Embryonic facial prominence (tissue), 1 donor: ENCODE measurements at regions not wholly inside any gene's neighbourhood (a gene's known extent, or its start where the extent isn't known, plus 50 kb on each side); places are given as distances from the start of the nearest gene placed in this dataset.
"Not testable (repeated sequence)": the region's sequence is repeated elsewhere in the genome, so short reads cannot be mapped to it uniquely, and the experiment has no call there.

Source experiments
- DNase-seq: peaks from one replicate; pipeline ENCODE4 v3.0.0-alpha.2; 2016; ENCODE audit errors: extremely low spot score

DNA sequence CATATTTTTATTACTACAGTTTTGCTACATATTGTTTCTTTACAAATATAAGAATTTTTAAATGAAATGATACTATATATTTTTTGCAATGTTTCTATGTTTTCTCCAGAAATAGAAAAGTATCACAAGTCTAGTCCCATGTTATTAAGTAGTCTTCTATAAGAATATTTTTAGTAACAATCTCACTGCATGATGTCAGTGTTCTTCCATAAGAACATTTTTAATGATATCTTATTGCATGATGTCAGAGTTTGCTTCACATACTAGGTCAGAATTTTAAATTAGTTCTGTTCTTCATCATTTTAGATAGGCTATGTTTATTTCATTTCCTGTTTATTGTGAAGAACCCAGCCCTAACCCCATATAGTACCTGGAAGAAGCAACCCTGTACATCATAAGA lies 265.3 kb upstream of the IL12A start:
- no peak for DNase-seq

DNA sequence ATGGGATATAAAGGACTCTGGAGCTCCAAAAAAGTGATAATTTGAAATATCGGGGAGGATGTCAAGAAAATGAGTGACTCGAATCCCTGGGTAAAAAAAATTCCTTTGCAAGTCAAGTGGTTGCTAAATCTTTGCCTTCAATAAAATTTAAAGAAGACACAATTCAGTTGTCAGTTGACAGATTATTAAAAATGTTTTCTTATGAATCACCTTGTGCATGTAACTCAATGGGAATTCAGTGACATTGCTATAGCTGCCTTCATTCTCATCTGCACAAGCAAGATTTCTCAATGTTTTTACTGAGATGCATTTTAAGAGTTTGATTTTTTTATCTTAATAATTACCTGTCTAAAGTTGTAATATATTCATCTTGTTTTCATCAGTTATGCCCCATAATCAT lies 264.0 kb upstream of the IL12A start:
- no peak for DNase-seq

GRCh38 chr3:159726231-159726964 lies 262.2 kb upstream of the IL12A start:
- no peak for DNase-seq

GRCh38 chr3:159727506-159727905 lies 261.1 kb upstream of the IL12A start:
- no peak for DNase-seq

GRCh38 chr3:159731254-159731653 lies 257.4 kb upstream of the IL12A start:
- DNase-seq: no peak

- DNase-seq: no peak
Measured at GRCh38 chr3:159732172-159733111, 256.2 kb upstream of the IL12A start.

GRCh38 chr3:159733194-159733860 lies 255.3 kb upstream of the IL12A start:
- no peak for DNase-seq

- DNase-seq: no peak
Measured at GRCh38 chr3:159734681-159735080, 254.0 kb upstream of the IL12A start.

- DNase-seq: no peak
Measured at GRCh38 chr3:159739166-159739565, 249.5 kb upstream of the IL12A start.

GRCh38 chr3:159739969-159740368 lies 248.7 kb upstream of the IL12A start:
- DNase-seq: no peak

DNA sequence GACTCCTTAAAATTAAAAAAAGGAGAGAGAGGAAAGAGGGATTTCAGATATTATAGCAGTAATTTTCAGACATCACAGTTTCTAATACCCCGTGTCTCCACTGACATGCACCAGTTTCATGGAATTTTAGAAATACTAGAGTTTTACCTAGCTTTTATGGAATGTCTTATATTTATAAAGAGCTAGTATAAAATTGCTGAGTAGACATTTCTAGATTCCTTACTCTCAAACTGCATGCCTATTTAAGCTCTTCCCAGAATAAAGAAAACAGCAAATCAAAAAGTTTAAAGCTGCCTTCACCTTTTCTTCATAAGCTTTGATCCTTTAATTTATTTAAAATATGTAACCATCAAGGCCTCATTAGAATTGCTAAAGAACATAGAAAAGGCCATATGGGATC lies 247.4 kb upstream of the IL12A start:
- DNase-seq: no peak

DNA sequence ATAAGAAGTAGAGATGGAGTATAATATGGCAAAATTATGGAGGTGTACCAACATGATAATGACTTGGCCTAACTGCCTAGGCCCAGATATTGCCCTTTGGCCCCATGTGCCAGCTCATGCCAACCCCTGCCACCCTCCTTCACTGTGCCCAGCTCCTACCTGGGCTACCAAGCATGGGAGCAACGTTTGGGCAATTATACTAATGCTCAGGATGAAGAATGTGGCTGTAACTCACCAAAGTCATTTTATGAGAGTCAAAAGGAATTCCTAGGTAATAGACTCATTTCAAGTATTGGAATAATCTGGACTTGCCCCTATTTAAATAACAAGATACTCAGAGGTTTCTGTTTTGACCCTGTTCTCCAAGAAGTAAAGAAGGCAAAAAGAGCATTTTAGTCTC lies 240.2 kb upstream of the IL12A start:
- DNase-seq: no peak

DNA sequence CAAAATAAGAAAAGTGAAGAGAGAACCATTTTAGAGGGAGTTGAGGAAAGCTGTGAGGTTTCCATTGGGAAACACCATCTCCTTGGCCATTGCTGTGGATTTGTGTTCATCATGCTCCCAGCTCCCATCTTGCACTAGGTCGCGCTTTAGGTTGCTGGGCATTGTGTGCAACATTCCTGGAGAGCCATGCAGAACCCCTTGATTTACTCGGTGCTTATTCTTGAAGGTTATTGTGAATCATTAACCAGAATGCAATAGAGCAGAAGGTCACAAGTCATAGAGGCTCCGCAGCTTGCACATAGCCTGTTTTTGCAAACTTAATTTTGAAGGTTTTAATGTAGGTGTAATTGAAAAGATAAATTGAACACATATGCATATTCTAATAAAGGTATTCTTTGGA lies 239.2 kb upstream of the IL12A start:
- no peak for DNase-seq

- no peak for DNase-seq
Measured at GRCh38 chr3:159751146-159751545, 237.5 kb upstream of the IL12A start.

DNA sequence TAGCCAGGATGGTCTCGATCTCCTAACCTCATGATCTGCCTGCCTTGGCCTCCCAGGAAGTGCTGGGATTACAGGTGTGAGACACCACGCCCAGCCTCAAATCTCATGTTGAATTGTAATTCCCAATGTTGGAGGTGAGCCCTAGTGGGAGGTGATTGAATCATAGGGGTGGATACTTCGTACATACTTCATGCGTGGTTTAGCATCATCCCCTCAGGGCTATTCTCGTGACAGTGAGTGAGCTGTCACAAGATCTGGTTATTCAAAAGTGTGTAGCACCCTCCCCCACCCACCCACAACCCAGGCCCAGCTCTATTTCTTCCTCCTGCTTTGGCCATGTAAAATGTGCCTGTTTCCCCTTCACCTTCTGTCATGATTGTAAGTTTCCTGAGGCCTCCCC lies 236.9 kb upstream of the IL12A start:
- no peak for DNase-seq

DNA sequence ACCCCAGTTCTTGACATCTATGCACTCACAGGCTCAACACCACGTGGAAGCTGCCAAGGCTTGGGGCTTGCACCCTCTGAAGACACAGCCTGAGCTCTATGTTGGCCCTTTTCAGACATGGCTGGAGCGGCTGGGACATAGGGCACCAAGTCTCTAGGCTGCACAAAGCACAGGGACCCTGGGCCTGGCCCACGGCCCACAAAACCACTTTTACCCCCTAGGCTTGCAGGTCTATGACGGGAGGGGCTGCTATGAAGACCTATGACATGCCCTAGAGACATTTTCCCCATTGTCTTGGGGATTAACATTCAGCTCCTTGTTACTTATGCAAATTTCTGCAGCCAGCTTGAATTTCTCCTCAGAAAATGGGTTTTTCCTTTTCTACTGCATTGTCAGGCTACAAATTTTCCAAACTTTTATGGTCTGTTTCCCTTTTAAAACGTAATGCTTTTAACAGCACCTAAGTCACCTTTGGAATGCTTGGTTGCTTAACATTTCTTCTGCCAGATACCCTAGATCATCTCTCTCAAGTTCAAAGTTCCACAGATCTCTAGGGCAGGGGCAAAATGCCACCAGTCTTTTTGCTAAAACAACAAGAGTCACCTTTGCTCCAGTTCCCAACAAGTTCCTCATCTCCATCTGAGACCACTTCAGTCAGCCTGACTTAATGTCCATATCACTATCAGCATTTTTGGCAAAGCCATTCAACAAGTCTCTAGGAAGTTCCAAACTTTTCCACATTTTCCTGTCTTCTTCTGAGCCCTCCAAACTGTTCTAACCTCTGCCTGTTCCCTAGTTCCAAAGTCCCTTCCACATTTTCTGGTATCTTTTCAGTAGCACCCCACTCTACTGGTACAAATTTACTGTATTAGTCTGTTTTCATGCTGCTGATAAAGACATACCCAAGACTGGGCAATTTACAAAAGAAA lies 232.1 kb upstream of the IL12A start:
- DNase-seq: not testable (repeated sequence)

DNA sequence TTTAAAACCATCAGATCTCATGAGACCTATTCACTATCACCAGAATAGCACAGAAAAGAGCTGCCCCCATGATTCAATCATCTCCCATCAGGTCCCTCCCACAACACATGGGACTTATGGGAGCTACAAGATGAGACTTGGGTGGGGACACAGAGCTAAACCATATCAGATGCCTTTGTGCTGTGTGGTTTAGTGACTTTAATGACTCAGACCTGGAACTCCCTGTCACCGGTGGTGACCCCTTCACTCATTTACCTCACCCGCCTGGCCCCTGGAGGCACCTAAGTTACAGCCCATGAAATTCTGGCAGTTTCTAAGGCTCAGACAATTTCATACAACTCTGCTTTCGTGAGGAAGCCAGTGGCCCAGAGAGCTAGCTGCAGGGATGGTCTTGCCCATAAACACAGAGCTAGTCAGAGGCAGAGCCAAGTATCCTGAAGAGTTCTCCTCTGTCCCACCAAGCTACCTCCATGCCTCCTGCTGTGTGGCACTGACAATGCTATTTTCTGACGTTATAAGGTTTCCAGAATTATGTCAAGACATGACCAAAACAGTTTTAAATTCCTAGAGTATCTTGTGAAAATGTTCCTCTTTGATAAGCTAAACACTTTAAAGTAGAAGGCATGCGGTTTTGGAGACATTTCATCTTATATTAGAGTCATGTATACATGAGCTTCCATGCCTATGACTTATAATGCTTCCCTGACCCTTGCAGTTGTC lies 231.1 kb upstream of the IL12A start:
- no peak for DNase-seq

- DNase-seq: no peak
Measured at GRCh38 chr3:159760046-159760445, 228.6 kb upstream of the IL12A start.

DNA sequence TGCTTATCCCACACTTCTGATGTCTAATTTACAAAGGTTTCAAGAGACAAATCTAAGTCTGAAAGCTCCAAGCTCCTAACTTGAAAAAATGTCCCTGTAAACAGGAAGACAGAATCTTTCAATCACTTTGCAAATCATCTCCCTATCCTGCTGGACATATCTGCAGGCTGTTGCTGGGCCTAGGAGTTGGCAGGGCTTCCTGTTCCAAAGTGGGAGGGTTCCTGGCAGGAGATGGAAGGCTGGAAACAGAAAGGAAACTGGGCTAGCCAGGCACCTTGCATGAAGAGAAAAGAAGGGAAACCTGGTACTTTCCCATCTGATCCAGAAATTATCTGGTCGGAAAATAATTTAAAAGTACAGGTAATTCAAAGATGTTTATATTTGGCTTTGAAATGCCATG lies 227.3 kb upstream of the IL12A start:
- DNase-seq: no peak

- DNase-seq: no peak
Measured at GRCh38 chr3:159761848-159762635, 226.6 kb upstream of the IL12A start.
